HG03571 (cell line): ENCODE measurements at regions not wholly inside any gene's neighbourhood (a gene's known extent, or its start where the extent isn't known, plus 50 kb on each side); places are given as distances from the start of the nearest gene placed in this dataset.
"Not testable (repeated sequence)": the region's sequence is repeated elsewhere in the genome, so short reads cannot be mapped to it uniquely, and the experiment has no call there.

Experiments
- ATAC-seq: cut with Tn5 transposase; IDR thresholded peaks from one replicate; pipeline ENCODE4 v1.9.1; 2021; ENCODE audit not compliant: unreplicated experiment

- not testable (repeated sequence) for ATAC-seq
Measured at GRCh38 chr5:1982561-1982960, 99.8 kb upstream of the IRX4 start.

DNA sequence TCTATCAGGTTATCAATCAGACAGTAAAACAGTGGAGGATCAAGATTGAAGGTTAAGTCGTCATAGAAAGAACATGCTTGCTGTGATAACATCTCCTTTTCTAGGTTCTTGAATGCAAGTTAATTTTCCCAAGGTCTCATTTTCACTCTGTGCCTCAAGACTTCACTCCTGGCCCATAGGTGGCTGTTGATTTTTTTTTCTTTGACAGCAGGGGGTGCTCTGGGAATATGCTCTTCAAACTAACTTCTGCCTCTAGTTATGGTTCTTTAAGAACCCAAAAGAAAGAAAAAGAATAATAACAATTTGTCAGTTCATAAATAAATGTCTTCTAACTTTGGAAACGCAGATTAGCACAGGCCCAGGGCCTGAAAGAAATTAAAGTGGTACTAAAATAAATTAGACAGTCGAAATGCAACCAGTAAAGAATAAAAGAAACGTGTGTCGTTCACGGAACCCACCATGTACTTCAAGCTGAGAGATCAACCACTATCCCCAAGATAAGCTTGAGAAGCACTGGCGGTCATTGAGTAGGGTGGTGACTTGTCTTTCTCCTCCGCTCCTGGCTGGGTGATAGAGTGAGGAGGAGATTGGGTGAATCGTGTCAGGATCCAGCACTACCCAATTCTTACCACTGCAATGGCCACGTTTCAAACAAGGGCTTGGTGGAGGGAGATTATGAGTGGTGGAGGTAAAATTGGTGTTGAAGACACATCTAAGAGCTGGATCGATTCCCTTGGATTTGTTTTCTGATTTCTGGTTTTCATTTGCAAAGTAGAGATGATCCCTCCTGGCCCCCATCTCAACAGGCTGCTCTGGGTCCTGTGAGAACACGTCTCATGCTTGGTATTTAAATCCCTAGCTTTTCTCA is 93.4 kb upstream of the IRX4 start:
- ATAC-seq = no peak

DNA sequence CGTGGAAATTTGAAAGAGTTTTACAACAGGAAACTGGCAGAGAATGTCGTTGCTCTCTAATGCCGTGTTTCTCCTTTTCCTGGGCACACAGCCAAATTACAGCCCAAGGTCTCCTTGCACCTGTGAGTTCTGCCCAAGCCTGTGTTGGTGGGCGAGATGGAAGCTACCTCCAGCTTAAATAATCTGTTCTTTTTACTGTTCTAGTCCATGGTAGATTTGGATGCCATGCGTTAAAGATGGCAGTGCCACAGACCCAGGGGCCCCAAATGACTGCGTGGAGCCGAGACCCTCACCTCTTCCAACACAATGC is 92.6 kb upstream of the IRX4 start:
- no peak for ATAC-seq

GRCh38 chr5:1974501-1975405 is 92.0 kb upstream of the IRX4 start:
- ATAC-seq = no peak

DNA sequence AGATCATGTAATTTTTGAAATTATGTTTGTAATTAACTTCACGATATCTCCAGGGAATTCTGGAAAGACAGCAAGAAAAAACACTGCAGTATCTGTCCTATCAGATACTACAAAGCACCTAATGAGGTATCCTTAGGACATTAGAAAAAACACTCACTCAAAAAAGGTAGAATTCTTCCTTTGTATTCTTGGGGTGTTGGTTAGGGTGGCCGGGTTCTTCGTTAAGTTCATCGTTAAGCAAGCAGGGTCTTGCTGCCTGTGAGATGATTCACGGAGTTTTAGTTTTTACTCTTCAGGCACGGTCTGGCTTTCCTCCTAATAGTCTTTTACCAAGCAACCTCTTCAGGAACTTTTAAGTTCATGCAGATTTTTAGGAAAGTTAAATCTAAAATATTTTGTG is 91.4 kb upstream of the IRX4 start:
- ATAC-seq = no peak

GRCh38 chr5:1973391-1974013 is 90.8 kb upstream of the IRX4 start:
- ATAC-seq = no peak

GRCh38 chr5:1971944-1972343 is 89.2 kb upstream of the IRX4 start:
- ATAC-seq = no peak

DNA sequence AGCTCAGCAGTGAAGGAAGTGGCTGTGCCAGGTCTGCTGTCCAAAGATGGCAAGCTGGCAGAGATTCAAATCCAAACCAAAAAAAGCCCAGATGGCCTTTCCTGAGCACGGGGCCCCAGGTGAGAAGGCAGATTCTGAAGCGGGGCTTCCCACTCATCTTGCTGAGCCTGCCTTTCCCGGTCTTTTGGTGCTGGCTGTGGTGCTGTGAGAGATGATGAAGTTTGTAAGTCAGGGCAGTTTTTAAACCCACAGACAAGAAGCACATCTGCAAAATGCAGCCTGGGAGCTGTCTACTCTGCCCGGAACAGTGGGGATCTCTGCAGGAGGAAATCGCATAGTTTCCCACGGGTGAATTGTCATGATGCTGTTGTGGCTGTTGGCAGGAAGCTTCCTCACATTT is 85.0 kb upstream of the IRX4 start:
- ATAC-seq = no peak

DNA sequence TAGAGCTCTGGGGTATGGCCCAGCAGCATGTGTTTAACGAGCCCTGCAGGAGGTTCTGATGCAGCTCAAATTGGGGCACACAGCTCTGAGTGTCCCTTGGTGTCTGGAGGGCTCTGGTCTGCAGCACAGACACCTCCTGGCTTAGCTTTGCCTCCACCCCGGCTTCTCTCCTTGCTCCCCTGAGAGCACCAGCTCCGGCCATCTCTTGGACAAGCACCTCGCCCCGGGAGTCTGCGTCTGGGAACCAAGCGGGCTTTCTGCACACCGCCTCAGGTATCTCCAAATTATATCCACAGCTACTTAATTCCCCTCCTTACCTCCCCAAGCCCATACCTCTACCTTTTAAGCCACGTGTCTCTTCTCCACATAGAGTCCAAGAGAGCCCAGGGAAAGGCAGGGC is 83.7 kb upstream of the IRX4 start:
- ATAC-seq = no peak

- no peak for ATAC-seq
Measured at GRCh38 chr5:1965925-1966324, 83.2 kb upstream of the IRX4 start.

GRCh38 chr5:1963941-1964451 is 81.3 kb upstream of the IRX4 start:
- no peak for ATAC-seq

DNA sequence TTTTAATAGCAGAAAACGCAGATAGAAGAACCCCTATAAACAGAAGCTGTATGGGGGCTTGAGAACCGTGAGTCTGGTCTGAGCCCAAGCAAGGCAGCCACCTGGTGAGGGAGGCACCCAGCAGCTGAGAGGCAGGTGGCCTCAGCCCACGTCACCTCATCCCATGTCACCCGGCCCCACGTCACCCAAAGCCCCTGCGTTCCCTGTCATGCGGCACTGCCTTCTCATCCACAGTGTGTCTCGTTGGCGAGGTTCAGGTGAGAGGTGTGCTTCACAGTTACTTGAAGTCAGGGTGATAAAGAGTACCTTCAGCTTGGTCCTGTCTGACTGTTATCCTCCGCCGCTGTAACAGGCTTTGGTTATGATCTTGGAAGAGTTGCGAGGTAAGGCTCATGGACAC is 80.6 kb upstream of the IRX4 start:
- ATAC-seq = no peak

GRCh38 chr5:1962619-1963355 is 80.1 kb upstream of the IRX4 start:
- ATAC-seq = no peak

- no peak for ATAC-seq
Measured at GRCh38 chr5:1961952-1962595, 79.3 kb upstream of the IRX4 start.

DNA sequence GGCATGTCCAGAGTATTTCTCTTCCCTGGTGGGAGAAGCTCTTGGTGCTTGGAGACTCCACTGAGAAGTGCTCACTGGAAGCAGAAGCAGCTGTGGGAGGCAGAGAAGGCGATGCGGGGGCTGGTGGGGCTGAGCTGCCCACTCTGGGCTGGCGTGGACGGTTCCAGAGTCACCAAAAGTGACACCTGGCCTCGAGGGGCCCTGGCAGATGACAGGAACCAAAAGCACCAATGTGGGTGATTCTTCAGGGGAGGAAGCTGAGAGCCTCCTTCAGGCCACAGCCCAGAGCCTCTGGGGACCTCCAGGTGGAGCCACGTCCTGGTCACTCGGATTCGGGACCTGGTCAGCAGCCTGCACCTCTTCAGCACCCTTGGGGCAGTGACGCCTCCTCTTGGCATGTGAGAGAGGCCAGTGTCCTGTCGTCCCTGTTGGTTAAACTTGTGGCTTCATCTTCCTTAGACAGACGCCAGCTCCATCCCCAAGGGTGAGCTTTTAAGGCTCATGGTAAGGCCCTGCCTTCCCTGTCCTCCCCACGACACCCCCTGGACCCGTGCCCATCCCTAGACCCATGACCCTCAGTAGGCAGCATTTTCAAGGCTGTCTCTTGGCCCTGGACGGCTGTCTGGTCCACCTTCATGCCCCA is 78.7 kb upstream of the IRX4 start:
- ATAC-seq = no peak

DNA sequence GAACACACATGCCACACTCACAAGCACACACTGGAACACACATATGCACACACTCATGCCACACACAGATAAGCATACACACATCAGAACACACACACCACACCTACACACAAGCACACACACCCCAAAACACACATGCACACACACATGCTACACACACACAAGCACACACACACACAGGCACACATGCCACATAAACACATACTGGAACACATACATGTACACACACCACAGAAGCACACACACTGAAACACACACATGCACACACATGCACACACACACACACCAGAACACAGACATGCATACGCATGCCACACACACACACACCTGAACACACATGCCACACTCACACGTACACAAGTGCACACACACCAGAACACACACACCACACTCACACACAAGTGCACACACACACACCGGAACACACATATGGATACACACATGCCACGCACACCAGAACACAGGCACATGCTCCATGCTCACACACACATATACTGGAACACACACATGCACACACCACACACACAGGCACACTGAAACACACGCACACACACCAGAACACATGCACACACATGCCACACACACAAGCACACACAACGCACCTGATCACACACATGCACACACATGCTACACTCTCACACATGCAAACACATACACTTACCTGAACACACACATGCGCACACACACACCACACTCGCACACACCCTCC is 78.0 kb upstream of the IRX4 start:
- ATAC-seq = no peak

DNA sequence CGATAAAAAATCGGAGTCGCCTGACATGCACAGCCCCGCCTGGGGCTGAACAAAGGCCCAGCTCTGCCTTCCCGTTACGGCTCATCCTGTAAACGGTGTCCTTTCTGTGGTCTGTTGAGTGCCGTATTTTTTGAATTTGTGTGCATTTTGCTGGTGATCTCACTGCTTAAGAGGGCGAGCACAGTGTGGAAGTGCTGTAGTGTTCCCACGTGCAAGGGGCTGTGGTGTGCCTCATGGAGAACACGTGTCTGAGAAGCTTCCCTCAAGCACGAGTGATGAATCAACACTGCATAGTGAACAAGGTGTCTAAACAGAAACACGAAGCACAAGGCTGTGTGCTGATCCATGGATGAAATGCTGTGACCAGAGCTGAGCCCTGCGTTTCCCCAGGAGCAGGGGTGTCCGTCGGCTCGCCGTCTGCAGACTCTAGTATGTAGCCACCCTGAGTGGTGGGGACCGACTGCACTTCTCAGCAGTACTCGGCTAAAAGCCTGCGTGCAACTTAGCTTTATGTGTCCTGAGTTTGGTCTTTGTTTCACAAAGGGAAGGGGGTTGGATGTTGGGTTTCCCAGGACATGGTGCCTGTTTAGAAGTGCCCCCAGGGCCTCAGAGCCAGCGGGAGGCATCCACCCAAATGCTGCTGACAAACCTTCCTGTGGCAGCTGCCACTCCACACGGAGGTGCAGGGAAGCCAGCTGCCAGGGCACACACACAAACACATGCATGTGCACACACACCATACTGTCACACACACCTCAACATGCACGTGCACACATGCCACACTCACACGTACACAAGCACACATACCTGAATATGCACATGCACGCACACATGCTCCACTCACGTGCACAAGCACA is 77.2 kb upstream of the IRX4 start:
- no peak for ATAC-seq

DNA sequence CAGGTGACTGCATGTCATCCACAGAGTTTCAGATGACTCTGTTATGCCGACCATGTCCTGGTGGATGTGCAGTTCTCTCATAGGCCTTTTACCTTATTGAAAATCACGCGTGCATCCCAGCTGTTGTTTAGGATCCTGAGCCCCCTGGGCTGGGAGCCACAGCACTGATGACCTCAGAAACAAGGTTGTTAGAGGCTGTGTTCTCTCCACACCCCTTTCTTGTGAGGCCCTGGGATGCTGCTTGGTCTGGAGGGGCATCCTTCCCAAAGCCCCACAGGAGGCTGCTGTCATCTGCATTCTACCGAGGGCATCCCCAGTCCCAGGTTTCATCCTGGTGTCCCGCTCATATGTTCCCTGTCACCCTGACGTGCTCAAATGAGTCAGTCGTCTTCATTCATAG is 76.5 kb upstream of the IRX4 start:
- ATAC-seq = no peak
